ENCODE measurements at regions not wholly inside any gene's neighbourhood (a gene's known extent, or its start where the extent isn't known, plus 50 kb on each side); places are given as distances from the start of the nearest gene placed in this dataset.

- DNase-seq (ENCODE audit: low spot score) = no peak
Measured at GRCh38 chr3:188097791-188098190, 56.2 kb upstream of the LPP start.

- DNase-seq (ENCODE audit: low spot score) = no peak
Measured at GRCh38 chr3:188099907-188100306, 54.0 kb upstream of the LPP start.

- DNase-seq (ENCODE audit: low spot score) = no peak
Measured at GRCh38 chr3:188102861-188103547, 51.0 kb upstream of the LPP start.

DNA sequence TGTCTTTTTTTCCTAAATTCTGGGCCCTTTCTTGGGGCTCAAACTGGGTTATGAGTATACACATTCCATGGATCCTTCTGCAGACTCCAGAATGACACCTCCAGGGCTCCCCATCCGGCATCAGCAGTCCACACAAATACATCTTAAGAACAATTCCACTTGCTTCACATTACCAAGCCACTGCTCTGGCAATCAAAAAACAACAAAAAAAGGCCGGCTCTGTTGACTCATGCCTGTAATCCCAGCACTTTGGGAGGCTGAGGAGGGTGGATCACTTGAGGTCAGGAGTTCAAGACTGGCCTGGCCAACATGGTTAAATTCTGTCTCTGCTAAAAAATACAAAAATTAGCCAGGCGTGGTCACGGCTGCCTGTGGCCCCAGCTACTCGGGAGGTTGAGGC is 49.9 kb upstream of the LPP start:
- no peak for DNase-seq (ENCODE audit: low spot score)
